ENCODE measurements at regions not wholly inside any gene's neighbourhood (a gene's known extent, or its start where the extent isn't known, plus 50 kb on each side); places are given as distances from the start of the nearest gene placed in this dataset.
A peak's percentile ranks its signal among the peaks of the same experiment; 100 is the strongest.

DNA sequence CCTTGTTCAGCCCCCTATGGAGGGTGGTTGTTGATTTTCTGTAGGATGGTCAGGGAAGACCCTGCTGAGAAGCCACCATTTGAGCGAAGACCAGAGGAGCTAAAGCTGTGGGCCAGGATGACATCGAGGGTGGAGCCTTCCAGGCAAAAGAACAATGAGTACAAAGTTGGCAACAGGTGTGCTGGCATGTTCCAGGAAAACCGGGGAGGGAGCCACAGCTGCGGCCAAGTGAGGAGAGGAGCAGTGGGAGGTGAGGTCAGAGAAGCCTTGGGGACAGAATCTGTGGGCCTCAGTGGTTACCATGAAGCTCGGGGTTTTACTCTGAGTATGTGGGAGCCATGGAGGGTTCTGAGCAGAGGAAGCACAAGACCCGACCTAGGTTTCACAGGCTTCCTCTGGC, 75.6 kb upstream of the ZNF479 start:
- DNase-seq (peak in 1 of 2 donors; percentile 34), ATAC-seq (ENCODE audit: low FRiP score) (no peak)
- Histone ChIP-seq H3K36me3 (ENCODE audit: control insufficient read depth in 1 of 2, insufficient read depth in 2 of 2, low read length in 1 of 2) (no peaks in the 10 kb centered on the region), H3K4me3 (ENCODE audit: low read length in 2 of 2) (no peak overlapping the region), H3K27me3 (ENCODE audit: control insufficient read depth in 1 of 2, insufficient read depth in 2 of 2, low read length in 1 of 2) (no peaks in the 10 kb centered on the region), H3K27ac (ENCODE audit: low read depth in 1 of 2, low read length in 2 of 2) (no peak overlapping the region), H3K9me3 (ENCODE audit: control insufficient read depth, low read length) (peaks cover 2% of the 10 kb centered on the region), H3K4me1 (ENCODE audit: control insufficient read depth in 1 of 2, insufficient read depth in 2 of 2, low read length in 2 of 2) (no peaks in the 10 kb centered on the region)
- intact Hi-C loops (cut with DNase I): no loop called here
- WGBS, 2 donors: 59 to 70% methylated on average over 6 of the region's 6 CpGs

- intact Hi-C loops (cut with DNase I): no loop called here
- Histone ChIP-seq H3K4me3 (ENCODE audit: low read length in 2 of 2) (no peak overlapping the region), H3K36me3 (ENCODE audit: control insufficient read depth in 1 of 2, insufficient read depth in 2 of 2, low read length in 1 of 2) (no peaks in the 10 kb centered on the region), H3K9me3 (ENCODE audit: control insufficient read depth, low read length) (no peaks in the 10 kb centered on the region), H3K4me1 (ENCODE audit: control insufficient read depth in 1 of 2, insufficient read depth in 2 of 2, low read length in 2 of 2) (no peaks in the 10 kb centered on the region), H3K27ac (ENCODE audit: low read depth in 1 of 2, low read length in 2 of 2) (no peak overlapping the region), H3K27me3 (ENCODE audit: control insufficient read depth in 1 of 2, insufficient read depth in 2 of 2, low read length in 1 of 2) (no peaks in the 10 kb centered on the region)
- WGBS, 2 donors: 64 to 70% methylated on average over 3 of the region's 3 CpGs
- DNase-seq (no peak), ATAC-seq (ENCODE audit: low FRiP score) (no peak)
Observed at GRCh38 chr7:57210212-57210611, 78.0 kb upstream of the ZNF479 start.

DNA sequence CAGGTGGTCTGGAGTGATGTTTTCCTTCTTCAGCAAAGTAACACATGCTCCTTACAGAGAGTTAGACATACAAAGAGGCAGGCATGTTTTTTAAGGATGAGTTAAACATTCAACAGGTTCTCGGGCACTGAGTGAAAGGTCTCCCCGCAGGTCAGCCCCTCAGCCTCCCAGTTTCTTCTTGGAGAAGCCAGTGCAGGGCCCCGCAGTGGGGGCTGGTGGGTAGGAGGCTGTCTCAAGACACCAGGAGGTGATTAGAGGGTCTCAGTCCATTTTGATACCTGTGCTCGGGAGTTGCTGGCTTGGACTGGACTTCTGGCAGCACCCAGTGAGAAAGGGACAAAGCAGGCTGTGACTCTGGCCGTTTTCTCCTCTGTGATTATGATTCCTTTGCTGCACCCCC, 78.6 kb upstream of the ZNF479 start:
- 51 to 57% methylated on average over 5 of the region's 5 CpGs for WGBS, 2 donors
- Histone ChIP-seq H3K4me1 (ENCODE audit: control insufficient read depth in 1 of 2, insufficient read depth in 2 of 2, low read length in 2 of 2) (no peaks in the 10 kb centered on the region), H3K4me3 (ENCODE audit: low read length in 2 of 2) (no peak overlapping the region), H3K9me3 (ENCODE audit: control insufficient read depth, low read length) (no peaks in the 10 kb centered on the region), H3K27ac (ENCODE audit: low read depth in 1 of 2, low read length in 2 of 2) (no peak overlapping the region), H3K36me3 (ENCODE audit: control insufficient read depth in 1 of 2, insufficient read depth in 2 of 2, low read length in 1 of 2) (no peaks in the 10 kb centered on the region), H3K27me3 (ENCODE audit: control insufficient read depth in 1 of 2, insufficient read depth in 2 of 2, low read length in 1 of 2) (no peaks in the 10 kb centered on the region)
- intact Hi-C loops (cut with DNase I): no loop called here
- ATAC-seq (ENCODE audit: low FRiP score): no peak
- peak in 1 of 2 donors; percentile 51 for DNase-seq

- intact Hi-C loops (cut with DNase I): no loop called here
- Histone ChIP-seq H3K4me1 (ENCODE audit: control insufficient read depth in 1 of 2, insufficient read depth in 2 of 2, low read length in 2 of 2) (no peaks in the 10 kb centered on the region), H3K27me3 (ENCODE audit: control insufficient read depth in 1 of 2, insufficient read depth in 2 of 2, low read length in 1 of 2) (no peaks in the 10 kb centered on the region), H3K36me3 (ENCODE audit: control insufficient read depth in 1 of 2, insufficient read depth in 2 of 2, low read length in 1 of 2) (no peaks in the 10 kb centered on the region), H3K4me3 (ENCODE audit: low read length in 2 of 2) (no peak overlapping the region), H3K9me3 (ENCODE audit: control insufficient read depth, low read length) (no peaks in the 10 kb centered on the region), H3K27ac (ENCODE audit: low read depth in 1 of 2, low read length in 2 of 2) (no peak overlapping the region)
- 69 to 70% methylated on average over 14 of the region's 14 CpGs for WGBS, 2 donors
- DNase-seq (peak in 1 of 2 donors; percentile 64), ATAC-seq (ENCODE audit: low FRiP score) (no peak)
Observed at GRCh38 chr7:57211428-57212100, 79.3 kb upstream of the ZNF479 start.

GRCh38 chr7:57215423-57215822, 83.2 kb upstream of the ZNF479 start:
- no peak for ATAC-seq (ENCODE audit: low FRiP score)
- Histone ChIP-seq H3K4me1 (ENCODE audit: control insufficient read depth in 1 of 2, insufficient read depth in 2 of 2, low read length in 2 of 2) (no peaks in the 10 kb centered on the region), H3K9me3 (ENCODE audit: control insufficient read depth, low read length) (peaks cover 2% of the 10 kb centered on the region), H3K4me3 (ENCODE audit: low read length in 2 of 2) (no peak overlapping the region), H3K27ac (ENCODE audit: low read depth in 1 of 2, low read length in 2 of 2) (no peak overlapping the region), H3K36me3 (ENCODE audit: control insufficient read depth in 1 of 2, insufficient read depth in 2 of 2, low read length in 1 of 2) (no peaks in the 10 kb centered on the region), H3K27me3 (ENCODE audit: control insufficient read depth in 1 of 2, insufficient read depth in 2 of 2, low read length in 1 of 2) (no peaks in the 10 kb centered on the region)
- intact Hi-C loops (cut with DNase I): no loop called here
- 63 to 80% methylated on average over 9 of the region's 9 CpGs for WGBS, 2 donors
- peak in 1 of 2 donors; percentile 35 for DNase-seq

DNA sequence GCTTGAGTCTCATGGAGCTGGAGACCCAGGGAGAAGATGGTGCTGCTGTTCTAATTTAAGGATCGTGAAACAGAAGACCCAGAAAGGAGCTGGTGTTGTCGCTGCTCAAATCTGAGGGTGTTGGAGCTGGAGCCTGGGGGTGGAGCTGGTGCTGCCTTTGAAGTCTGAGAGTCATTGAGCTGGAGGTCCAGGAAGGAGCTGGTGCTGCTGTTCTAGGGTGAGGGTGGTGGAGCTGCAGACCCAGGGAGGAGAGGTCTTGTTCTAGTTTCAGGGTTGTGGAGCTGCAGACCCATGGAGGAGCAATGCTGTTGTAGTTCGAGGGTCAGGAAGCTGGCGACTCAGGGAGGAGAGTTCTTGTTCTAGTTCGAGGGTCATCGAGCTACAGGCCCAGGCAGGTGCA, 84.1 kb upstream of the ZNF479 start:
- intact Hi-C loops (cut with DNase I): no loop called here
- Histone ChIP-seq H3K4me3 (ENCODE audit: low read length in 2 of 2) (no peak overlapping the region), H3K36me3 (ENCODE audit: control insufficient read depth in 1 of 2, insufficient read depth in 2 of 2, low read length in 1 of 2) (no peaks in the 10 kb centered on the region), H3K27me3 (ENCODE audit: control insufficient read depth in 1 of 2, insufficient read depth in 2 of 2, low read length in 1 of 2) (no peaks in the 10 kb centered on the region), H3K27ac (ENCODE audit: low read depth in 1 of 2, low read length in 2 of 2) (no peak overlapping the region), H3K9me3 (ENCODE audit: control insufficient read depth, low read length) (peaks cover 2% of the 10 kb centered on the region), H3K4me1 (ENCODE audit: control insufficient read depth in 1 of 2, insufficient read depth in 2 of 2, low read length in 2 of 2) (no peaks in the 10 kb centered on the region)
- ATAC-seq (ENCODE audit: low FRiP score) (no peak), DNase-seq (peak in 1 of 2 donors; percentile 25)
- WGBS, 2 donors: 62 to 66% methylated on average over 6 of the region's 6 CpGs

DNA sequence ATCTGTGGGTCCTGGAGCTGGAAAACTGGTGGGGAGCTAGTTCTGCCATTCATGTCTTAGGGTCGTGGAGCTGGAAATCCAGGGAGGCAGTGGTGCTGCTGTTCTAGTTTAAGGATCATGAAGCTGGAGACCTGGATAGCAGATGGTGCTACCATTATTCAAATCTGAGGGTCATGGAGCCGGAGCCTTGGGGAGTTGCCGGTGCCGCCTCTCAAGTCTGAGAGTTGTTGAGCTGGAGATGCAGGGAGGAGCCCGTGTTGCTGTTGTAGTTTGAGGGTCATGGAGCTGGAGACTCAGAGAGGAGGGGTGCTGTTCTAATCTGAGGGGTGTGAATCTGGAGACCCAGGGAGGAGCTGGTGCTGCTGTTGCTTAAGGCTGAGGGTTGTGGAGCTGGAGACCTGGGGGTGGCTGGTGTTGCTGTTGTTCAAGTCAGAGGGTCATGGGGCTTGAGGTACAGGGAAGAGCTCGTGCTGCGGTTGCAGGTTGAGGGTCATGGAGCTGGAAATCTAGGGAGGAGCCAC, 86.0 kb upstream of the ZNF479 start:
- H3K4me1 ChIP-seq (ENCODE audit: control insufficient read depth in 1 of 2, insufficient read depth in 2 of 2, low read length in 2 of 2): no peaks in the 10 kb centered on the region
- no peak for ATAC-seq (ENCODE audit: low FRiP score)
- H3K27ac ChIP-seq (ENCODE audit: low read depth in 1 of 2, low read length in 2 of 2): no peak overlapping the region
- peaks cover 2% of the 10 kb centered on the region for H3K9me3 ChIP-seq (ENCODE audit: control insufficient read depth, low read length)
- H3K4me3 ChIP-seq (ENCODE audit: low read length in 2 of 2): no peak overlapping the region
- H3K27me3 ChIP-seq (ENCODE audit: control insufficient read depth in 1 of 2, insufficient read depth in 2 of 2, low read length in 1 of 2): no peaks in the 10 kb centered on the region
- intact Hi-C loops (cut with DNase I): no loop called here
- DNase-seq: peak in 1 of 2 donors; percentile 53
- H3K36me3 ChIP-seq (ENCODE audit: control insufficient read depth in 1 of 2, insufficient read depth in 2 of 2, low read length in 1 of 2): no peaks in the 10 kb centered on the region
- WGBS, 2 donors: 73 to 78% methylated on average over 7 of the region's 7 CpGs

DNA sequence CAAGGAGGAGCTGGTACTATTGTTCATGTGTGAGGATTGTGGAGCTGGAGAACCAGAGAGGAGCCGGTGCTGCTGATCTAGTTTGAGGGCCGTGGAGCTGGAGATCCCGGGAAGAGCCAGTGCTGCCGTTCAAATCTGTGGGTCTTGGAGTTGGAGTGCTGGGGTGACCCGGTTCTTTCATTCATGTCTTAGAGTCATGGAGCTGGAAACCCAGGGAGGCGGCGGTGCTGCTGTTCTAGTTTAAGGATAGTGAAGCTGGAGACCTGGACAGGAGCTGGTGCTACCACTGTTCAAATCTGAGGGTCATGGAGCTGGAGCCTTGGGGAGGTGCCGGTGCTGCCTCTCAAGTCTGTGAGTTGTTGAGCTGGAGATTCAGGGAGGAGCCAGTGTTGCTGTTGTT, 88.5 kb upstream of the ZNF479 start:
- no peak for ATAC-seq (ENCODE audit: low FRiP score)

DNA sequence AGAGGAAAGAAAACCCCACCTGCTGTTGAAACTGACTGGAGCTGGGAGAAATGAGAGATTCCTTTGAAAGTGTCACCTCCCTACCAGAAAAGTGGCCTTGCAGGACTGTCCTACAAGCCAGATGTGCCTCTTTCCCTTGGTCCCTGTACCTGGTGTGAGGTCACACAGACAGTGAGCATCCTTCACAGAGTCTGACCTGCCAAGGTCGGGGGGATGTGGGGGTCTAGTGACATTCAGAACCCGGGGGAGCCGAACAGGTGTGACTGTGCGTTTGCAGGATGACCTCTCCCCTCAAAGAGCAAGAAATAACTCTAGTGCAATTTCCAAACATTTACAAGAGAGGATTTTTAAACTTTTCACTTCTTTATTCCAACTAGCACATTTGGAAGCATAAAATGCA, 93.4 kb upstream of the ZNF479 start:
- no peak overlapping the region for H3K4me3 ChIP-seq (ENCODE audit: low read length in 2 of 2)
- no peaks in the 10 kb centered on the region for H3K27me3 ChIP-seq (ENCODE audit: control insufficient read depth in 1 of 2, insufficient read depth in 2 of 2, low read length in 1 of 2)
- no peak overlapping the region for H3K27ac ChIP-seq (ENCODE audit: low read depth in 1 of 2, low read length in 2 of 2)
- no peak for ATAC-seq (ENCODE audit: low FRiP score)
- WGBS, 2 donors: 56 to 71% methylated on average over 4 of the region's 4 CpGs
- intact Hi-C loops (cut with DNase I): no loop called here
- no peaks in the 10 kb centered on the region for H3K4me1 ChIP-seq (ENCODE audit: control insufficient read depth in 1 of 2, insufficient read depth in 2 of 2, low read length in 2 of 2)
- no peaks in the 10 kb centered on the region for H3K36me3 ChIP-seq (ENCODE audit: control insufficient read depth in 1 of 2, insufficient read depth in 2 of 2, low read length in 1 of 2)
- no peak for DNase-seq
- H3K9me3 ChIP-seq (ENCODE audit: control insufficient read depth, low read length): no peaks in the 10 kb centered on the region

More for the DNA sequence above, 88.5 kb upstream of the ZNF479 start:
- no peak overlapping the region for H3K4me3 ChIP-seq (ENCODE audit: low read length in 2 of 2)
- no peaks in the 10 kb centered on the region for H3K36me3 ChIP-seq (ENCODE audit: control insufficient read depth in 1 of 2, insufficient read depth in 2 of 2, low read length in 1 of 2)
- intact Hi-C loops (cut with DNase I): no loop called here
- no peaks in the 10 kb centered on the region for H3K27me3 ChIP-seq (ENCODE audit: control insufficient read depth in 1 of 2, insufficient read depth in 2 of 2, low read length in 1 of 2)
- WGBS, 2 donors: 70 to 81% methylated on average over 8 of the region's 8 CpGs
- no peaks in the 10 kb centered on the region for H3K4me1 ChIP-seq (ENCODE audit: control insufficient read depth in 1 of 2, insufficient read depth in 2 of 2, low read length in 2 of 2)
- no peak overlapping the region for H3K27ac ChIP-seq (ENCODE audit: low read depth in 1 of 2, low read length in 2 of 2)
- DNase-seq: peak in 1 of 2 donors; percentile 51
- peaks cover 2% of the 10 kb centered on the region for H3K9me3 ChIP-seq (ENCODE audit: control insufficient read depth, low read length)
